GM23338 (cell line): ENCODE measurements at regions not wholly inside any gene's neighbourhood (a gene's known extent, or its start where the extent isn't known, plus 50 kb on each side); places are given as distances from the start of the nearest gene placed in this dataset.

ENCODE experiments used
- ATAC-seq: fragments of 200-7000 bp; cut with Tn5 transposase; 3 replicates; pipeline ENCODE4 v1.9.1; 2020
- DNase-seq: peaks from one replicate; pipeline ENCODE4 v3.0.0-alpha.2; 2015; ENCODE audit warnings: low spot score
- H2AFZ ChIP-seq: fragments of 200-600 bp; sonication (generic); 2 replicates; pipeline ENCODE4 v1.8.0; 2016; ENCODE audit warnings: antibody characterized with exemption, mild to moderate bottlenecking, moderate library complexity
- H3F3A ChIP-seq: fragments of 200-600 bp; sonication (generic); replicated peaks from 2 replicates; pipeline ENCODE4 v1.8.0; 2017; ENCODE audit warnings: antibody characterized with exemption, mixed run types, low read depth
- H3K27ac ChIP-seq: fragments of 200-600 bp; sonication (generic); 2 replicates; pipeline ENCODE4 v1.6.1; 2016; ENCODE audit warnings: low read depth
- H3K27me3 ChIP-seq: fragments of 200-600 bp; sonication (generic); 2 replicates; pipeline ENCODE4 v1.8.0; 2016; ENCODE audit warnings: mild to moderate bottlenecking, mixed run types, moderate library complexity; ENCODE audit not compliant: insufficient read depth
- H3K36me3 ChIP-seq: fragments of 200-600 bp; sonication (generic); 2 replicates; pipeline ENCODE4 v1.8.0; 2016; ENCODE audit warnings: mild to moderate bottlenecking; ENCODE audit not compliant: insufficient read depth
- H3K4me1 ChIP-seq: fragments of 200-600 bp; sonication (generic); 2 replicates; pipeline ENCODE4 v1.8.0; 2016; ENCODE audit warnings: mild to moderate bottlenecking, moderate library complexity; ENCODE audit not compliant: insufficient read depth
- H3K4me2 ChIP-seq: fragments of 200-600 bp; sonication (generic); 2 replicates; pipeline ENCODE4 v1.7.1; 2017; ENCODE audit warnings: mixed run types
- H3K4me3 ChIP-seq: fragments of 200-600 bp; sonication (generic); 2 replicates; pipeline ENCODE4 v1.6.1; 2016; ENCODE audit warnings: mixed run types
- H3K79me2 ChIP-seq: fragments of 200-600 bp; sonication (generic); replicated peaks from 2 replicates; pipeline ENCODE4 v1.8.0; 2017; ENCODE audit warnings: mild to moderate bottlenecking; ENCODE audit not compliant: insufficient read depth
- H3K9me2 ChIP-seq: fragments of 200-600 bp; sonication (generic); 2 replicates; pipeline ENCODE4 v1.8.0; 2017; ENCODE audit not compliant: insufficient read depth
- H4K20me1 ChIP-seq: fragments of 200-600 bp; sonication (generic); replicated peaks from 2 replicates; pipeline ENCODE4 v1.8.0; 2017; ENCODE audit warnings: mild to moderate bottlenecking; ENCODE audit not compliant: insufficient read depth
- H3K27ac Mint-ChIP-seq: 2 replicates; pipeline ENCODE4 v1.8.0; 2020; ENCODE audit warnings: inconsistent platforms, mild to moderate bottlenecking, moderate library complexity, mixed read lengths
- H3K27me3 Mint-ChIP-seq: 3 replicates; pipeline ENCODE4 v1.8.0; 2022; ENCODE audit warnings: low read depth, mild to moderate bottlenecking, moderate library complexity, mixed read lengths, inconsistent platforms; ENCODE audit not compliant: insufficient read depth, poor library complexity
- H3K36me3 Mint-ChIP-seq: 3 replicates; pipeline ENCODE4 v1.8.0; 2021; ENCODE audit warnings: low read depth, mild to moderate bottlenecking, inconsistent platforms, moderate library complexity, mixed read lengths
- H3K4me1 Mint-ChIP-seq: 3 replicates; pipeline ENCODE4 v1.8.0; 2020; ENCODE audit warnings: mild to moderate bottlenecking, inconsistent platforms, mixed read lengths
- H3K4me3 Mint-ChIP-seq: 3 replicates; pipeline ENCODE4 v1.8.0; 2021; ENCODE audit warnings: moderate library complexity, mild to moderate bottlenecking, inconsistent platforms, mixed read lengths
- H3K9me3 Mint-ChIP-seq: 3 replicates; pipeline ENCODE4 v1.8.0; 2020; ENCODE audit warnings: moderate library complexity, mild to moderate bottlenecking, inconsistent platforms, mixed read lengths
- CREB1 ChIP-seq: fragments of 250-450 bp; sonication (Bioruptor Pico); IDR thresholded peaks from 2 replicates; pipeline ENCODE4 v1.5.0; 2020; ENCODE audit warnings: low read depth, mild to moderate bottlenecking, moderate library complexity
- CTCF ChIP-seq, 2 experiments: fragments of 200-600 bp in 1 of 2; sonication (generic) in 1 of 2; conservative IDR thresholded peaks; 2 replicates each; pipeline versions ENCODE4 v1.5.1 to v1.6.1; 2016 to 2017; ENCODE audit warnings: antibody characterized with exemption in 2 of 2, low read depth in 2 of 2, mild to moderate bottlenecking in 2 of 2, moderate library complexity in 1 of 2
- ETS1 ChIP-seq: IDR thresholded peaks from 2 replicates; pipeline ENCODE4 v1.6.1; 2016; ENCODE audit warnings: antibody characterized with exemption
- EZH2 ChIP-seq: fragments of 200-600 bp; sonication (generic); IDR thresholded peaks from one replicate; pipeline ENCODE4 v1.8.0; 2017; ENCODE audit warnings: antibody characterized with exemption, mild to moderate bottlenecking, low read depth; ENCODE audit not compliant: unreplicated experiment
- EZH2phosphoT487 ChIP-seq: fragments of 200-600 bp; sonication (generic); IDR thresholded peaks from one replicate; pipeline ENCODE4 v1.8.1; 2018; ENCODE audit warnings: antibody characterized with exemption; ENCODE audit not compliant: unreplicated experiment
- JUNB ChIP-seq: IDR thresholded peaks from one replicate; pipeline ENCODE4 v1.6.1; 2016; ENCODE audit warnings: antibody characterized with exemption; ENCODE audit not compliant: unreplicated experiment
- NANOG ChIP-seq: IDR thresholded peaks from 2 replicates; pipeline ENCODE4 v1.6.1; 2016; ENCODE audit warnings: antibody characterized with exemption, borderline replicate concordance
- POLR2AphosphoS5 ChIP-seq: IDR thresholded peaks from 2 replicates; pipeline ENCODE4 v1.6.1; 2016; ENCODE audit warnings: antibody characterized with exemption, low read depth
- REST ChIP-seq: IDR thresholded peaks from one replicate; pipeline ENCODE4 v1.6.1; 2018; ENCODE audit warnings: antibody characterized with exemption; ENCODE audit not compliant: unreplicated experiment
- STAT1 ChIP-seq: IDR thresholded peaks from one replicate; pipeline ENCODE4 v1.6.1; 2016; ENCODE audit warnings: antibody characterized with exemption; ENCODE audit not compliant: unreplicated experiment
- ZNF114 ChIP-seq: fragments of 250-450 bp; sonication (Bioruptor Pico); IDR thresholded peaks from 2 replicates; pipeline ENCODE4 v1.5.0; 2020; ENCODE audit warnings: mild to moderate bottlenecking, moderate library complexity
- ZNF331 ChIP-seq: fragments of 250-450 bp; sonication (Bioruptor Pico); IDR thresholded peaks from 2 replicates; pipeline ENCODE4 v1.5.0; 2020; ENCODE audit warnings: low read depth, mild to moderate bottlenecking, moderate library complexity
- ZNF462 ChIP-seq: fragments of 250-450 bp; sonication (Bioruptor Pico); IDR thresholded peaks from 2 replicates; pipeline ENCODE4 v1.5.0; 2020; ENCODE audit warnings: mild to moderate bottlenecking, moderate library complexity

- no peaks in the 10 kb centered on the region for H3K27me3 ChIP-seq
- peak overlapping the region; percentile 60 for H2AFZ ChIP-seq
- no peaks in the 10 kb centered on the region for H4K20me1 ChIP-seq
- no peak for DNase-seq
- H3K36me3 Mint-ChIP-seq, result no peaks in the 10 kb centered on the region
- no peaks in the 10 kb centered on the region for H3K9me2 ChIP-seq
- H3K9me3 Mint-ChIP-seq, result peaks cover 2% of the 10 kb centered on the region; the same call in 2 of the 3 replicates
- H3K4me3 Mint-ChIP-seq, result no peak overlapping the region
- TF ChIP-seq EZH2phosphoT487 (no peak), JUNB (no peak), STAT1 (no peak), ZNF331 (no peak), NANOG (no peak), CTCF (conservative IDR thresholded peaks at IDR 0.05; ENCODE audit: low read depth in 2 of 2) (no peak), ZNF462 (CRISPR knock-in tag) (no peak), EZH2 (no peak), ETS1 (no peak), ZNF114 (CRISPR knock-in tag) (no peak), REST (no peak), CREB1 (no peak), POLR2AphosphoS5 (no peak)
- H3K36me3 ChIP-seq, result no peaks in the 10 kb centered on the region
- H3K4me3 ChIP-seq, result no peak overlapping the region
- no peaks in the 10 kb centered on the region for H3F3A ChIP-seq
- H3K27me3 Mint-ChIP-seq, result peaks cover 4% of the 10 kb centered on the region
- no peak overlapping the region for H3K4me2 ChIP-seq
- no peaks in the 10 kb centered on the region for H3K4me1 ChIP-seq
- H3K4me1 Mint-ChIP-seq, result no peaks in the 10 kb centered on the region
- H3K27ac Mint-ChIP-seq, result no peak overlapping the region
- no peak overlapping the region for H3K27ac ChIP-seq
- ATAC-seq, result no peak
- H3K79me2 ChIP-seq, result no peaks in the 10 kb centered on the region
Measured at GRCh38 chr2:215680605-215681598, 245.0 kb upstream of the FN1 start.
